Brain pericyte (primary cell): ENCODE measurements at regions not wholly inside any gene's neighbourhood (a gene's known extent, or its start where the extent isn't known, plus 50 kb on each side); places are given as distances from the start of the nearest gene placed in this dataset.
A peak's percentile ranks its signal among the peaks of the same experiment; 100 is the strongest.

Source experiments
- DNase-seq: peaks from one replicate; pipeline ENCODE4 v3.0.0-alpha.2; 2012; ENCODE audit warnings: low read depth, low spot score

- DNase-seq = no peak
Observed at GRCh38 chr5:52674815-52675545, 112.7 kb upstream of the ITGA1 start.

DNA sequence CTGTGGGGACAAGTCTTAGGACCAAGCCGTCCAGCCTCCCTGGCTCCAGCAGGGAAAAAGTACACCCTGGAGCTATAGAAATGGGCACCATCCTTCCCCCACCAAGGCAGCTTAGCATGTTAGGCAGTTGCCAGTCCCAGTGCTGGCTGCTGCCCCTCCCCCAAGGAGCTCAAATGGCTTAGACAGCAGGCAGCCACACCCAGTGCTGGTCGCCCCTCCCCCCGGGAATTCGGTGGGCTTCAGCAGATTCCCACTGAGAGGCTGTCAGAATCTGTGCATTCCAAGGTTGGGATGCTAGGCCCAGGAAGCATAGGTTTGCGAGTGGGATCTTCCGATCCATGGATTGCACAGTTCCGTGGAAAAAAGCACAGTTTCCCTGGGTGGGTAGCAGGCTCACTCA, 105.2 kb upstream of the ITGA1 start:
- no peak for DNase-seq

GRCh38 chr5:52684051-52684450, 103.7 kb upstream of the ITGA1 start:
- DNase-seq = no peak

DNA sequence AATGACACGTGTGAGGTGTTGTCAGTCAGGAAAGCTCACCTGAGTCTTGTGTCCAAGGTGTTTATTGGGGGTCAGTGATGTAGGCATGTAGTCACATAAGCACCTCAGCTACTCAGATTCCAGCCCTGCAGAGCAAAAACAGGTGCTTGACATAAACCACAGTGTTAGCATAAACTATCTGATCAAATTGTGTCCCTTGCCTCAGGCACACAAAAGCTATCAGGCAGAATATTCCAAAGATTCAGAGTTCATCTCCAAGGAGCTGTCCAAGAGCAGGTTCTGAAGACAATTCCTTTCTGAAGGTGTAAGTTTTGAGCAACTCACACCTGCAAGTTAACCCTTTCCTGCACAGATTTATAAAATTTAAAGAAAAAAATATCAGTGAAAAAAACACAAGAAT, 102.2 kb upstream of the ITGA1 start:
- no peak for DNase-seq

GRCh38 chr5:52685971-52686370, 101.7 kb upstream of the ITGA1 start:
- DNase-seq = no peak

GRCh38 chr5:52690236-52690768, 97.4 kb upstream of the ITGA1 start:
- no peak for DNase-seq

DNA sequence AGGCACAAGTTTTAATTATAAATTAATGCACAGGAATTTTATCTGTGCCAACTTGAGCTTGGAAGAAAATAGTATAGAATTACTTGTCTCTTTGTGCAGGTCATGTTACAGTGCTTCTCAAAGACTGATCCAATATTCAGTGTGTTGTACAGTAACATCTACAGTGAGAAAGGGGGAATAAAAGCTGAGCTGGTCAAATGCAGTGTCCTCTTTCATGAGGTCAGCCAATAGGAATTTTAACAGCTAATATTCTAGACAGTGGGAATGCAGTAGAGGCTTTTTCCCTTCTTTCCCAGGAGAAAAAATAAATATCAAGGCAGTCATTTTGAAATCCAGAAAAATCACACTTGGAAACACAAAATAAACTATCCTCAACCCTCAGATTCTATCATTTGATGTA, 95.7 kb upstream of the ITGA1 start:
- peak; percentile 33 for DNase-seq

DNA sequence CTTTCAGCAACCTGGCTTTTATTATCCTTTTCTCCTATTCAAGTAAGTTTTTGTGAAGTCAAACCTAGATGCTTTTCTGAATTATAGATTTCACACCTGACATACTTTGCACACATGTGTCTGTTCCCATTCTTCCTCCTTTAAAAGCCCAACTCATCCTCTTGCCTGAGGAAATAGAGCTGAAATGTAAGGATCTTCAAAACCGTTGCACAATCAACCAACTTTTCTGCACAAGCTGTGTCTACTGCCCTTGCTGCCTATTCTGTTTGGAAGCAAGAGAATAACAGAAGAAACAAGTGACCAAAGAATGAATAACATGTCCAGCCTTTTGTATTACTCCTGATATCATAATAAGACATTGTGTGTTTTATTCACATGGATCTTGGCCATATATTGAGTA, 95.1 kb upstream of the ITGA1 start:
- DNase-seq = no peak

GRCh38 chr5:52693280-52693679, 94.4 kb upstream of the ITGA1 start:
- no peak for DNase-seq

DNA sequence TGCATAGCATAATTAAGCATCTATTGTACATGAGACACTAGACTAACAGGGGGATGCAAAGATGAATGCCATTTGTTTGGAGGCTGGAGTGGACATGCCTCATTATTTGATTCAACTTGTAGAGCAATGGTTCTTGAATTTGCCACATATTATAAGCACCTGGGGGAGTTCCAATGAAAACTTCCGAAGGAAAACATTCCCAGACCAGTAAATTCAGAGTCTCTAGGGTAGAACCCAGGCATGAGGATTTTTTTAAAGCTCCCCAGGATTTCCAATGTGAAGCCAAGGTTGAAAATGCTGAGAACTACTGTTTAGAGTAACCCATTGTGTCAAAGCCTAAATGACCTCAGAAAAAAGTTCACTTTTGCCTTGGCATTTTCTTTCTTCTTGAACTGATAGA, 93.9 kb upstream of the ITGA1 start:
- DNase-seq = no peak

DNA sequence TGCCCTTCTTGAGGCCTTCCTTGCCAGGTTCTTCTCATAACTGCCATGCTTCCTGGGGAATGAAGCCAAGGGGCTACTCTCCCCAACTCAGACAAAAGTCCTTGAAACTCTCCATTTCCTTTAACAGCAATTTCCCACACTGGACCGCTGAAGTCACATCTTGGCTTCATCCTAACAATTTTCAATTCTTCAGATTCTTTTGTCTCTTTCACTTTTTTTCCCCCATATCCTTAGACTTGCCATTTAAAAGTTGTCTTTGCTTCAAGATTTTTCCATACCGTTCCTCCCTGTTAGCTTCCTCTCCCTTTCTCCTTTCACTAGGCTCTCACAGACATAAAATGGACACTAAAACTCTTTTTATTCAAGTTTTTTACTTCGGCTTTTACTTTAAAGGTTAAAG, 93.1 kb upstream of the ITGA1 start:
- DNase-seq = no peak

GRCh38 chr5:52702877-52703276, 84.8 kb upstream of the ITGA1 start:
- no peak for DNase-seq

GRCh38 chr5:52703321-52703720, 84.4 kb upstream of the ITGA1 start:
- DNase-seq = no peak

DNA sequence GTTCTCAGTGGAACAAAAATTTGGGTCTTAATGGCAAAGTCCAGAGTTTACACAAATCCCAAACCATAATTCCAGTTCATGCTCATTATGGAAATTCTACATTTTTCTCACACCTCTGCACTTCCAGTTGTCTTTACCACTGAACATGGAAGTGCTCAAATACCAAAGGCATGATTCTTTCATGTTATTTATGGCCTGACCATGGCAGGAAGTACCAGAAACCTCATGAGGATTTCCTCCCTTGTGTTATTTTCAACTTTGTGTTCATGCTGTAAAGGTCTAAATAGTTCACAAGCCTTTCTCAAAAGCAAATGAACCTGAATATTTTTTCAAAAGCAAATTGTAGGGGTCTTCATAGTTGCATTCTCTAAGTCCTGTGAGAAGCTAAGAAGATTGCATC, 82.0 kb upstream of the ITGA1 start:
- no peak for DNase-seq

DNA sequence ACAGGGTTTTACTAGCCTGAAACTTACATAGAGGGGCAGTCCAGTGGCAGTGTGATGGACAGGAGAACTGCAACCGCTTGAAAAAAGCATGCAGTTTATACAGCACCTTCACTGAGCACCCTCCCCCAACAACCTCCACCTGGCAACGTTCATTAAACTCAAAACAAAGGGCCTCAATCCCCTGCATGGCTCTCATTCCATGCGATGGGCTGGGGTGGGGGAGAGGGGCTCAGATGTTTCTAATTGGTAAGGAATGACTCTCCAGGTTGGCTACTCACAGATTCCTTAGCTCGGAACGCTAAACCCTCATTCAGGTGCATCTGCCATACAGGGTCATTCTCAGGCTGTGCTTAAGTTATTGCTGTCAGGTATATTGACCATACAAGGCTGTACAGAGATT, 80.9 kb upstream of the ITGA1 start:
- DNase-seq = no peak

GRCh38 chr5:52707616-52708015, 80.1 kb upstream of the ITGA1 start:
- DNase-seq = no peak

- DNase-seq = no peak
Observed at GRCh38 chr5:52708463-52708862, 79.3 kb upstream of the ITGA1 start.

GRCh38 chr5:52709167-52709925, 78.4 kb upstream of the ITGA1 start:
- no peak for DNase-seq

- no peak for DNase-seq
Observed at GRCh38 chr5:52710310-52710971, 77.3 kb upstream of the ITGA1 start.

DNA sequence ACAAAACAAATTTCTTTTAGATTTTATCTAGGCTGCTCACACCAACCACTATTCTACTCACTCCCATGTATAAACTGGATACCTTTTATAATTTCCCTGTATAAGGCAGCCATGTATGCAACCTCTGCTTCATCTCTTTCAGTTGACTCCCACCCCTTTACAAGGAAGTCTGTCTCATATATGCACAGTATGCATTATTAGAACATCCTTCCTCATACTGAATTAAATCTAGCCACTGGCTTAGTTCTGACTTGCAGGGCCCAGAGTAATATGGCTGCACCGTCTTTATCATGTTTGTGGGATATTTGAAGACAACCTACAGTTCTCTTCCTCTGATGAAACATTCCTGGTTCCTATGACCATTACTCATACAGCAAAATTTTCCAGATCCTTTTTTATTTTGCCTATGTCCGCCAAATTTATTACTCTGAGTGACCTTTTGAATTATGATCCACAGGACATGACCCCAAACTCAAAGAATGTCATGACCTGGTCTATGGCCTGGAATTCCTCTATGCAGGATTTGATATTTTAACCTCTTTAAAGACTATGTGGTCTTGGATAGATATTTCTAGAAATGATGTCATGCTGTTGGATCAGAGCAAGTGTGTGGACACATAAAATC, 76.6 kb upstream of the ITGA1 start:
- no peak for DNase-seq

- no peak for DNase-seq
Observed at GRCh38 chr5:52712354-52712753, 75.4 kb upstream of the ITGA1 start.
